B cell (primary cell): ENCODE measurements at regions not wholly inside any gene's neighbourhood (a gene's known extent, or its start where the extent isn't known, plus 50 kb on each side); places are given as distances from the start of the nearest gene placed in this dataset.

Experiments
- EZH2 ChIP-seq: IDR thresholded peaks from 2 replicates; pipeline ENCODE4 v1.6.1; 2012; ENCODE audit warnings: borderline replicate concordance, low read depth, mild to moderate bottlenecking, moderate library complexity, low read length; ENCODE audit not compliant: insufficient read depth, poor library complexity, severe bottlenecking
- TF ChIP-seq, protein P1 (sequence below): fragments of 200-600 bp; IDR thresholded peaks from one replicate; pipeline ENCODE4 v1.8.0; 2022; ENCODE audit warnings: antibody characterized with exemption, mild to moderate bottlenecking

GRCh38 chr11:109093354-109093753 lies 328.6 kb upstream of the C11orf87 start:
- no peak for TF ChIP-seq EZH2
- TF ChIP-seq, protein P1, sequence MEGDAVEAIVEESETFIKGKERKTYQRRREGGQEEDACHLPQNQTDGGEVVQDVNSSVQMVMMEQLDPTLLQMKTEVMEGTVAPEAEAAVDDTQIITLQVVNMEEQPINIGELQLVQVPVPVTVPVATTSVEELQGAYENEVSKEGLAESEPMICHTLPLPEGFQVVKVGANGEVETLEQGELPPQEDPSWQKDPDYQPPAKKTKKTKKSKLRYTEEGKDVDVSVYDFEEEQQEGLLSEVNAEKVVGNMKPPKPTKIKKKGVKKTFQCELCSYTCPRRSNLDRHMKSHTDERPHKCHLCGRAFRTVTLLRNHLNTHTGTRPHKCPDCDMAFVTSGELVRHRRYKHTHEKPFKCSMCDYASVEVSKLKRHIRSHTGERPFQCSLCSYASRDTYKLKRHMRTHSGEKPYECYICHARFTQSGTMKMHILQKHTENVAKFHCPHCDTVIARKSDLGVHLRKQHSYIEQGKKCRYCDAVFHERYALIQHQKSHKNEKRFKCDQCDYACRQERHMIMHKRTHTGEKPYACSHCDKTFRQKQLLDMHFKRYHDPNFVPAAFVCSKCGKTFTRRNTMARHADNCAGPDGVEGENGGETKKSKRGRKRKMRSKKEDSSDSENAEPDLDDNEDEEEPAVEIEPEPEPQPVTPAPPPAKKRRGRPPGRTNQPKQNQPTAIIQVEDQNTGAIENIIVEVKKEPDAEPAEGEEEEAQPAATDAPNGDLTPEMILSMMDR: no peak
